H9 (cell line): ENCODE measurements at regions not wholly inside any gene's neighbourhood (a gene's known extent, or its start where the extent isn't known, plus 50 kb on each side); places are given as distances from the start of the nearest gene placed in this dataset.

Experiments
- DNase-seq: peaks from one replicate; pipeline ENCODE4 v3.0.0-alpha.2; 2017
- H2AFZ ChIP-seq: one replicate; pipeline ENCODE4 v1.6.1; 2013; ENCODE audit warnings: mild to moderate bottlenecking, low read length, control low read depth, moderate library complexity
- H2AK5ac ChIP-seq: 2 replicates; pipeline ENCODE4 v1.6.1; 2013; ENCODE audit warnings: low read length, control low read depth, mixed read lengths; ENCODE audit not compliant: insufficient read length
- H2BK120ac ChIP-seq: one replicate; pipeline ENCODE4 v1.6.1; 2013; ENCODE audit warnings: low read depth, mild to moderate bottlenecking, low read length, control low read depth, inconsistent platforms; ENCODE audit not compliant: poor library complexity, severe bottlenecking
- H2BK12ac ChIP-seq: 2 replicates; pipeline ENCODE4 v1.6.1; 2013; ENCODE audit warnings: low read length, control low read depth, mixed read lengths, low read depth; ENCODE audit not compliant: insufficient read length
- H2BK15ac ChIP-seq: 2 replicates; pipeline ENCODE4 v1.6.1; 2013; ENCODE audit warnings: low read depth, low read length, control low read depth
- H2BK20ac ChIP-seq: one replicate; pipeline ENCODE4 v1.6.1; 2013; ENCODE audit warnings: low read depth, mild to moderate bottlenecking, low read length, control low read depth, inconsistent platforms; ENCODE audit not compliant: poor library complexity, severe bottlenecking
- H2BK5ac ChIP-seq: 2 replicates; pipeline ENCODE4 v1.6.1; 2013; ENCODE audit warnings: low read length, control low read depth, mixed read lengths; ENCODE audit not compliant: insufficient read length
- H3K14ac ChIP-seq: 2 replicates; pipeline ENCODE4 v1.6.1; 2013; ENCODE audit warnings: low read length, control low read depth; ENCODE audit not compliant: insufficient read depth
- H3K18ac ChIP-seq: 2 replicates; pipeline ENCODE4 v1.6.1; 2013; ENCODE audit warnings: low read depth, mild to moderate bottlenecking, mixed read lengths, low read length, control low read depth; ENCODE audit not compliant: insufficient read length
- H3K23ac ChIP-seq: 2 replicates; pipeline ENCODE4 v1.6.1; 2013; ENCODE audit warnings: low read length, control low read depth, mixed read lengths, low read depth; ENCODE audit not compliant: insufficient read length
- H3K23me2 ChIP-seq: 2 replicates; pipeline ENCODE4 v1.6.1; 2013; ENCODE audit warnings: low read depth, mild to moderate bottlenecking, mixed read lengths, low read length, control low read depth; ENCODE audit not compliant: insufficient read length, poor library complexity, severe bottlenecking
- H3K27ac ChIP-seq: 2 replicates; pipeline ENCODE4 v1.5.1; 2013; ENCODE audit warnings: low read length, control low read depth, mixed read lengths, low read depth; ENCODE audit not compliant: insufficient read length
- H3K27me3 ChIP-seq: 2 replicates; pipeline ENCODE4 v1.6.1; 2013; ENCODE audit warnings: low read length, control low read depth, inconsistent platforms; ENCODE audit not compliant: insufficient read depth
- H3K4ac ChIP-seq: 2 replicates; pipeline ENCODE4 v1.6.1; 2013; ENCODE audit warnings: low read depth, mild to moderate bottlenecking, control low read depth, inconsistent platforms, low read length, moderate library complexity
- H3K4me1 ChIP-seq: 2 replicates; pipeline ENCODE4 v1.6.1; 2013; ENCODE audit warnings: low read length, control low read depth, inconsistent platforms; ENCODE audit not compliant: insufficient read depth
- H3K4me2 ChIP-seq: 2 replicates; pipeline ENCODE4 v1.6.1; 2013; ENCODE audit warnings: low read length, control low read depth, mixed read lengths; ENCODE audit not compliant: insufficient read length, insufficient read depth
- H3K56ac ChIP-seq: 2 replicates; pipeline ENCODE4 v1.6.1; 2013; ENCODE audit warnings: low read depth, mild to moderate bottlenecking, mixed read lengths, low read length, control low read depth; ENCODE audit not compliant: insufficient read length
- H3K79me1 ChIP-seq: 2 replicates; pipeline ENCODE4 v1.6.1; 2013; ENCODE audit warnings: low read depth, mild to moderate bottlenecking, moderate library complexity, low read length, control low read depth, inconsistent platforms; ENCODE audit not compliant: insufficient read depth, poor library complexity, severe bottlenecking
- H3K79me2 ChIP-seq: 2 replicates; pipeline ENCODE4 v1.6.1; 2013; ENCODE audit warnings: low read length, control low read depth, inconsistent platforms; ENCODE audit not compliant: insufficient read depth
- H3K9ac ChIP-seq: 2 replicates; pipeline ENCODE4 v1.6.1; 2013; ENCODE audit warnings: low read length, control low read depth, mixed read lengths; ENCODE audit not compliant: insufficient read length; ENCODE audit errors: extremely low read depth
- H3K9me3 ChIP-seq: one replicate; pipeline ENCODE4 v1.6.1; 2013; ENCODE audit warnings: low read depth, low read length, inconsistent platforms; ENCODE audit not compliant: control insufficient read depth
- H3T11ph ChIP-seq: one replicate; pipeline ENCODE4 v1.6.1; 2013; ENCODE audit warnings: mild to moderate bottlenecking, low read length, control low read depth, inconsistent platforms
- H4K20me1 ChIP-seq: one replicate; pipeline ENCODE4 v1.6.1; 2013; ENCODE audit not compliant: control insufficient read depth, insufficient read length, insufficient read depth
- H4K5ac ChIP-seq: 2 replicates; pipeline ENCODE4 v1.6.1; 2013; ENCODE audit warnings: low read depth, mild to moderate bottlenecking, mixed read lengths, low read length, control low read depth; ENCODE audit not compliant: insufficient read length
- H4K8ac ChIP-seq: replicated peaks from 2 replicates; pipeline ENCODE4 v1.6.1; 2013; ENCODE audit warnings: low read length, control low read depth, mixed read lengths, low read depth; ENCODE audit not compliant: insufficient read length
- H4K91ac ChIP-seq: 2 replicates; pipeline ENCODE4 v1.6.1; 2013; ENCODE audit warnings: low read depth, mild to moderate bottlenecking, moderate library complexity, mixed read lengths, low read length, control low read depth; ENCODE audit not compliant: insufficient read length
- H3K27ac Mint-ChIP-seq, 3 experiments: 2 replicates in 2 of 3; 3 replicates in 1 of 3; pipeline ENCODE4 v1.8.0; 2020 to 2021; ENCODE audit warnings: mixed read lengths in 3 of 3, mild to moderate bottlenecking in 1 of 3, moderate library complexity in 1 of 3
- H3K27me3 Mint-ChIP-seq: 2 replicates; pipeline ENCODE4 v1.8.0; 2021; ENCODE audit warnings: low read depth, mild to moderate bottlenecking, moderate library complexity, mixed read lengths
- H3K36me3 Mint-ChIP-seq, 3 experiments: 2 replicates in 2 of 3; 3 replicates in 1 of 3; pipeline ENCODE4 v1.8.0; 2020 to 2021; ENCODE audit warnings: low read depth in 3 of 3, mixed read lengths in 3 of 3; ENCODE audit not compliant: insufficient read depth in 1 of 3
- H3K4me1 Mint-ChIP-seq, 2 experiments: 2 replicates each; pipeline ENCODE4 v1.8.0; 2020; ENCODE audit warnings: mixed read lengths in 2 of 2
- H3K4me3 Mint-ChIP-seq, 2 experiments: 2 replicates in 1 of 2; 3 replicates in 1 of 2; pipeline ENCODE4 v1.8.0; 2020 to 2021; ENCODE audit warnings: mild to moderate bottlenecking in 2 of 2, mixed read lengths in 2 of 2, moderate library complexity in 1 of 2
- H3K9me3 Mint-ChIP-seq, 2 experiments: 2 replicates in 1 of 2; 3 replicates in 1 of 2; pipeline ENCODE4 v1.8.0; 2020; ENCODE audit warnings: mild to moderate bottlenecking in 2 of 2, mixed read lengths in 2 of 2, moderate library complexity in 1 of 2
- CTCF ChIP-seq: fragments of 200-600 bp; sonication (generic); conservative IDR thresholded peaks from 3 replicates; pipeline ENCODE4 v1.8.0; 2021; ENCODE audit warnings: antibody characterized with exemption, mild to moderate bottlenecking
- whole genome bisulfite sequencing: extraction: QIAGEN DNeasy Blood & Tissue Kit; methylation state at CpG from one replicate; pipeline ENCODE4 v1.1.7; 2013; ENCODE audit warnings: missing lambda C conversion rate, low lambda C conversion rate, mixed read lengths; ENCODE audit not compliant: insufficient read length; ENCODE audit errors: extremely low coverage; 5-methylcytosine and 5-hydroxymethylcytosine counted together

GRCh38 chr12:93146263-93146939 lies 217.3 kb upstream of the EEA1 start:
- Histone ChIP-seq H3K4ac (no peak overlapping the region), H4K91ac (no peak overlapping the region), H4K5ac (no peak overlapping the region), H3K23me2 (no peaks in the 10 kb centered on the region), H2BK20ac (no peak overlapping the region), H3K18ac (no peak overlapping the region), H2AK5ac (no peak overlapping the region), H4K8ac (no peak overlapping the region), H3K79me2 (no peaks in the 10 kb centered on the region), H3K27ac (no peak overlapping the region), H2BK15ac (no peak overlapping the region), H3K9me3 (no peaks in the 10 kb centered on the region), H3K9ac (no peak overlapping the region), H3K4me1 (no peaks in the 10 kb centered on the region), H4K20me1 (no peaks in the 10 kb centered on the region), H3K23ac (no peak overlapping the region), H2AFZ (no peak overlapping the region), H3K79me1 (no peaks in the 10 kb centered on the region), H2BK12ac (no peak overlapping the region), H2BK120ac (no peak overlapping the region), H3T11ph (no peak overlapping the region), H3K56ac (no peak overlapping the region), H3K14ac (no peak overlapping the region), H3K27me3 (no peaks in the 10 kb centered on the region), H2BK5ac (no peak overlapping the region), H3K4me2 (no peak overlapping the region)
- Mint-ChIP-seq H3K27me3 (no peaks in the 10 kb centered on the region), H3K4me3 (no peak overlapping the region), H3K27ac (no peak overlapping the region), H3K9me3 (no peaks in the 10 kb centered on the region), H3K36me3 (no peaks in the 10 kb centered on the region), H3K4me1 (no peaks in the 10 kb centered on the region)
- WGBS = no CpG with 5 or more reads among the region's 4 CpGs
- no peak for DNase-seq
- no peak for TF ChIP-seq CTCF
